Renal cortical epithelial cell (primary cell): ENCODE measurements at regions not wholly inside any gene's neighbourhood (a gene's known extent, or its start where the extent isn't known, plus 50 kb on each side); places are given as distances from the start of the nearest gene placed in this dataset.

Experiments used
- DNase-seq: peaks from one replicate; pipeline ENCODE4 v3.0.0-alpha.2; 2011; ENCODE audit warnings: low read depth

DNA sequence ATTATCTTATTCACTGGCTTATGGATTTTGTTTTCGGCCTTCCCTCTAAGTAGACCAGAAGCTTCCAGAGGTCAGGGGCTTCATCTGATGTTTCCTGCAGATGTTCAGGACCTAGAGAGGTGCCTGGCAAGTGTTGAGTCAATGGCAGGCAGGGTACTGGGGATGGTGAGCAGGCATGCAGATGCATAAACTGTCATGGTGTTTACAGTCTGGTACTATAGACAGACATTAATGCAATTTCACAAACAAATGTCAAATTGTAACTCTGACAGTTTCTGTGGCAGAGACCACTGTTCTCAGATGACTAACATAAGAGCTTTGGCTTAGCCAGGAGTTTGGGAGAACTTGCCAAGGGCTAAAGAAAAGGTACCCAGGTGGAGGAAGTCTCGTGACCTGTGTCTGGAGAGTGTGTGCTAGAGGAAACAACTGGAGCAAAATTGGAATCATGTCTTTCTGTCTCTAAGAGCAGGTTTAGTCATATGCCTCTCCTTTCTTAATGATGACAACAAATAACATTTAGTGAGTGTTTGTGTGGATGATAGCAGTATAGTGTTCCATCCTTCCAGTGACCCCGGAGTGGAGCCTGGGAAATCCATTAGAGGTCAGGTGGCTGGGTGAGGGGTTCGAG lies 53.7 kb upstream of the TRAK1 start:
- DNase-seq, result peak; percentile 67

- peak; percentile 99 for DNase-seq
Measured at GRCh38 chr3:42036483-42036823, 54.7 kb upstream of the TRAK1 start.

DNA sequence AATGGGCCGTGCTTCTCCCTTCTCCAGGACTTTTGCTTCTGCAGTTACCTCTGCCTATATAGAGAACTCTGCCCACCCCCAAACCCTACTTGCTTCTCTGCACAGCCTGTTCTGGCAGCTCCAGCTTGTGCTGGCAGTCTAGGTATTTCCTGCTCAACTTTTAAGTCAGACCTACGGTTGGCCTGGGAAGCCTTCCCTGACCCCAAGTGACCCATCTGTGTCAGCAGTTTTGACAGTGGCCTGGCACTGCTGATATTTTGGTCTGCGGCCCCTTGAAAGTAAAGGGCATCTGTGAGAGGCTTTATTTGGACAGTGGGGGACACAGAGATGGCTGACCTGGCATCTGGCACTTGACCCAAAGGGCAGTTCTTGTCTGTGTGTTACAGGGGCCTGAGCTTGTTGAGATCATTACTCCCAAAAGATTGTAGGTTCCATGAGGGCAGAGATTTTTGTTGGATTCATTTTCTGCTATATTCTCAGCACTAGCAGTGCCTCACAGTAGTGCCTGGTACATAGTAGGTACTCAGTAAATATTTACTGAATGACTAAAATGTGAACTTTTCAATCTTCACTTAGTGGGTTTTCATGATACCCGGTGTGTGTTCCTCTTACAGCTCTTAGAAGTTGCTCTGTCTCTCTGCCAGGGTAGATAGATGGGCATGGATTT lies 55.2 kb upstream of the TRAK1 start:
- no peak for DNase-seq

DNA sequence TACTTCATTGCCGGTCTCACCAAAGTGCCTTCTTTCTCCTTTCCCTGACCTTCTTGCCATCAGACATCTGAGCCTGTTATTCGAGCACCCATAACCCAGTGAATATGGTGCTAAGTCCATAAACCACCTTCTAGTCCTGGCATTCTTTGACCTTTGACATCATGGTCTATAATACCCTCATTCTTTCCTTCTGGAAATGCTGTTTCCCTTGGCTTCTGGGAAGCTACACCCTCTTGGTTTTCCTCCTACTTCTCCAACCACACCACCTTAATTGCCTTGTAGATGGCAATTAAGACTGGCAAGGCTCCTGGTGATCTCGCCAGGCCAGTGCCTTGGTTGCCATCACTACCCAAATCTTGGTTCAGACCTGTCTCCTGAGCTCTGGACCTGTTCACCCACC lies 56.1 kb upstream of the TRAK1 start:
- DNase-seq, result no peak

GRCh38 chr3:42033741-42034140 lies 57.4 kb upstream of the TRAK1 start:
- DNase-seq, result no peak

- peak; percentile 96 for DNase-seq
Measured at GRCh38 chr3:42032693-42033349, 58.3 kb upstream of the TRAK1 start.

DNA sequence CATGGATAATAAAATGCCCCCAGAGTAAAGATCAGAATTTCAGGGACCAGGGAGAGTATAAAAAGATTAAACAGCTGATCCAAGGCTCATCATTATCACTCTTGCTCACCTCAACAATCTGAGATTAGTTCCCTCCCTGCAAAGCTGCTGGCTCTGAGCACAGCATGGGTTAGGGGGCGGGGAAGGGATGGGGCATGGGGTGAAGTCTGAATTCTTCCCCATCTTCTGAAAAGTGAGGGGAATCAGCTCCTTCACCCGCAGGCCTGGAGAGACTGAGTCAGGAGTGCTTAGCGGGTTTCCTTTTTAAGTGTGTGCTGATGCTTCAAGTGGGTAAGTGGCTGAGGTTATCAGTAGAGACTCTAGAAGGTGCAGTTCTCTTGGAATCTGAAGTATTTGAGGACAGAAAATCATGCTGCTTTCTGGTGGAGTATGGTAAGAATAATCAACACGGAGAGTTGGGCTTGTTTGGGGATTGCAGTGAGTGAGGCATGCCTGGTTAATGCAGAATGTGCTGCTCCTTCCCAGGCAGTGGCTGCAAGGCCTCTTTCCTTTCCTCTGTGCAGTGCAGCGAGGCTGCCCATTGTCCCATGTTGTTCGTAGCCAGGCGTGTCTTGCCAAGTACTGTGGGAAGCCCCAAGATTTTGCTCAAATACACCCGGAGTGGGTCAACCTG lies 59.2 kb upstream of the TRAK1 start:
- peak; percentile 77 for DNase-seq

- no peak for DNase-seq
Measured at GRCh38 chr3:42028474-42028873, 62.7 kb upstream of the TRAK1 start.

- DNase-seq, result no peak
Measured at GRCh38 chr3:42027571-42027970, 63.6 kb upstream of the TRAK1 start.

DNA sequence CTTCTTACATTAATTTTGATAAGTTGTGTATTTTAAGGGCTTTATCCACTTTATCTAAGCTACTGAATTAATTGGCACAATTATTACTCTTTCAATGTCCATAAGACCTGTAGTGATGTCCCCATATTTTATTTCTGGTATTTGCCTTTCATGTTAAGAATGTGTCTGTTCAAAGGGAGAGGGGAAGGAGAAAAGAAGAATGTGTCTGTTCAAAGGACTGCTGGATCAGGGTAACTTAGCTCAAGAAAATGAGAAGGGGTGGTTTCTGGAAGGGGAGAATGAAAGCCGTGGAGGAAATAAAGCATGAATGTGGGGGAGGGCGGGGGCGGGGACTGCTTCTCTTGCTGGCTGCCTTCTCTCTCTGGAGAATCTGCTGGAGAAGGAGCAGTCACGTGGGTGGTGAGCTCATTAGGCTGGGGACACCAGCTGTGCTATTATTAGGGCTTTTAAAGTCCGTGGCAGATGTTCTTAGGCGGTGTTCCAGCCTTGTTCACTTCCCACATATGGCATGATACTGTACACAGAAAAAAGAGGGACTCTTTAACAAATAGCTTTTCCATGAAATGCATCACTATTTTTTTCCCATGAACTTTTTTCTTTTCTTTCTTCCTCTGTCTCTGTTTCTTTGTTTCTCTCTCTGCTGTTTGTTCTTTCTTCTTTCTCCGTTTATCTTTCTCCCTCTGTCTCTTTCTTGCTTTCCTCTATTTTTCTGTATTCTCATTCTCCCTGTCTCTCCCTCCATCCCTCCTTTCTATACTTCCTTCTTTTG lies 63.7 kb upstream of the ULK4 start:
- DNase-seq, result peak; percentile 89

DNA sequence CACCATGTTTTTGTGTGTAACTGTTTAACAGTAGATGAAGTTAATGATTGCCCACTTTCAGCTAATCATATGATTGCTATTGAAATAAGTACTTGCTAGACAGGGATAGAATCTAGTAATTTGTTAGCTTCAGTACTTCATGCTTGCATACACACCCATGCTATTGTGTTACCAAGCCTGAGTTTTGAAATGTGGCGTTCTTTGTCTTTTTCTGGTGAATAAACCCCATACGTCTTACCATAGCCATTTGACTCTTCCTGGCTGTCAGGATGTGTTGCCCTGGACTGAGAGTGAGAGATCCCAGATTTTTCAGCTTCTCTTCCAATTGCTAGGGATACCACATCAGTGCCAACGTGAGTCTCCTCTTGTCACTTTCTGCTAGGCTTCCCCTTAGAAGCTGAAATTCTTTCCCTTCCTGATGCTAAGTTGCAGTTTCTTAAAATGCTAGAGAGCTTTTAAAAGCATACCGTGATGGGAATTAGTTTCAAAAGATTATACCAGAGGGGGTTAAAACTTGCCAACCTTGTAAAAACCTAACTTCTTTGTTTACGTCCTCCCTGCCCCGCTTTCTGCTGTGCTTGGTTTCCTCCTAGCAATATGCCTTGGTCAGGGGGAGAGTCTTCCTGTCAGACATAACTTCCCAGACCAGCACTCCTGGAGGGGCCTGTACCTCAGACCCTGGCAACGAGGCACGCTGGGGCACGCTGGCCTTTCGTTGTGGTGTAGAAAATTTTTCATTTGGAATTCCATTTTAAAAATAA lies 62.9 kb upstream of the ULK4 start:
- DNase-seq, result peak; percentile 95

DNA sequence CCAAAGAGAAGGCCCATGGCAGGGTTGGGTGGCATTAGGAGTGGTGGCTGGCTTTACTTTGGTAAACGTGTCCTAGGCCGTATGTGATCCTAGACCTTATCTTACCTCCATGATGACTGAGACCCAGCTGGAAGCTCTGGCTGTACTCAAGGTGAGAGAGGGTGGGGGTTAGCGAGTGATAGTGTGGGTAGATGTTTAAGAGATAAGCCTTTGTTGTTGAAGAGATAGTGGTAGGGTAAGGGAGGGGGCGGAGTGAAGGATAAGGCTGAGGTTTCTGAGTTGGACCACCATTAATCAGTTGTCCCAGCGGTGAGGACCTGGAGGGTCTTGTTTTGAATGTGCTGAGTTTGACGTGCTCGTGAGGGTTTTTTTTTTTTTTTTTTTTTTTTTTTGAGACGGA lies 61.5 kb upstream of the ULK4 start:
- no peak for DNase-seq

GRCh38 chr3:42022355-42022754 lies 60.5 kb upstream of the ULK4 start:
- no peak for DNase-seq

DNA sequence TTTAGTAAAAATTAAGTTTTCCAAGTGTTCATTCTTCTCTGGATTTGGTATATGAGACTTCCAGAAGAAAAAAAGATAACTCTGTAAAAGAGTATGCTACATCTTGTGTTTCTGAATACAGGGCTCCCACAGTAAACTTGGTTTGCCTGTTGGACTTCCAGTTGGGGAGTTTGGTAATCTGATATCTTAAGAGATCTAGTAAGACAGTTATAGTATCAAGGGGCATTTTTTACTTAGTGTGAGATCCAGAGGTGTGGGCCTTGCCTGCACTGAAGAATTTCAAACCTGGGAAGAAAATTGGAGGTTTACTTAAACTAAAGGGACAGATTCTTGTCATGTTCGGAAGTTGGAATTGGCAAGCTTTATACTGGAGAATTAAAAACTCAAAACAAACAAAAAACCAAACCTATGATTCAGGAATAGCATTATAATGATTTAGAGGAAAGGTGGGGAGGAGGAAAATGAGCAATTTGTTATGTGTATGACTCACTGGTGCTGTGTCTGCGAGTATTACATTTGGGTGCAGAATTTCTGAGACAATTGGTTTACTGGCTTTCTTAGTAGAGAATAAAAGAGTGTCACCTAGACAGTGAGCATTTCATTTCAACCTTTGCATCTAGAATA lies 58.9 kb upstream of the ULK4 start:
- DNase-seq, result peak; percentile 91

DNA sequence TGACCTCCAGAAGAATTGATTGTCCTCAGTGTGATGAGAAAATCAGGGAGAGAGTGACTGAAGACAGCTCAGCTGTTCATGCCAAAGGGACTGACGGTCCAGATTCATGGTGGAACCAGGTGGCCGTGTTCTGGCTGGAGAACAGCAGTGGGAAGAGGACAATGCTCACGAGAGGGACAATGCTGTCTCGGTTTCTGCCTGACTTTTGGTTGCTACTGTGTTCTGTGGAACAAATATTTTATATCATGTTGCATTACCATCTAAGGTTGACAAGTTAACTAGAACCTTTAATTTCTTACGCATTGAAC lies 58.0 kb upstream of the ULK4 start:
- no peak for DNase-seq

- no peak for DNase-seq
Measured at GRCh38 chr3:42019144-42019952, 57.4 kb upstream of the ULK4 start.

DNA sequence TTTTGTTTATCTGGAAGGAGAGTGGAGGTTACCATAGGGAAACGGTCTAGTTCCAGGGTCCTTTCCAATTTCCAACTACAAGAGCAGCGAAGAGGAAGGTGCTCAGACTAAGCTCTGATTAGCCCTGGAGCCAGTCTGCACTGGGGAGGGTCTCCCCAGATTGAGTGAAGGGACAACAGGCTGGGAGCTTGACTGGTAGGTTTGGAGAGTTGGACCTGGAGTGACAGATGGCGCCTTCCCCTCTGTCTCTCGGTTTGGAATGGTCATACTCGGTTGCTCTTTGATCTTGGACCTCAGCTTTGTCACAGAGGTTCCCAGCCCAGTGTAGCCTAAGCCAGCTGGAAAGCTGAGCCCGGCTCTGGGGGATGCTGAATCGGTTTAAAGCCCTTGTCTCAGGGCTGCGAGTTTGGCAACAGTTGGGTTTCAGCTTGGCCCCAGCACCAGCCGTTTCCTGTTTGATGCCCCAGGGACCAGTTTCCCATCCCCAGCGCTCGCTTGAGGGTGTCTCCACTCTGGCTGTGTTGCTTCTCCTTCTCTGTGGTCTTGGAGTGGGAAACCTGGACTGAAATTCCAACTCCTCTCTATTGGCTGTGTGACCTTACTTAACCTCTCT lies 53.1 kb upstream of the ULK4 start:
- no peak for DNase-seq

- no peak for DNase-seq
Measured at GRCh38 chr3:42014458-42014920, 52.6 kb upstream of the ULK4 start.

DNA sequence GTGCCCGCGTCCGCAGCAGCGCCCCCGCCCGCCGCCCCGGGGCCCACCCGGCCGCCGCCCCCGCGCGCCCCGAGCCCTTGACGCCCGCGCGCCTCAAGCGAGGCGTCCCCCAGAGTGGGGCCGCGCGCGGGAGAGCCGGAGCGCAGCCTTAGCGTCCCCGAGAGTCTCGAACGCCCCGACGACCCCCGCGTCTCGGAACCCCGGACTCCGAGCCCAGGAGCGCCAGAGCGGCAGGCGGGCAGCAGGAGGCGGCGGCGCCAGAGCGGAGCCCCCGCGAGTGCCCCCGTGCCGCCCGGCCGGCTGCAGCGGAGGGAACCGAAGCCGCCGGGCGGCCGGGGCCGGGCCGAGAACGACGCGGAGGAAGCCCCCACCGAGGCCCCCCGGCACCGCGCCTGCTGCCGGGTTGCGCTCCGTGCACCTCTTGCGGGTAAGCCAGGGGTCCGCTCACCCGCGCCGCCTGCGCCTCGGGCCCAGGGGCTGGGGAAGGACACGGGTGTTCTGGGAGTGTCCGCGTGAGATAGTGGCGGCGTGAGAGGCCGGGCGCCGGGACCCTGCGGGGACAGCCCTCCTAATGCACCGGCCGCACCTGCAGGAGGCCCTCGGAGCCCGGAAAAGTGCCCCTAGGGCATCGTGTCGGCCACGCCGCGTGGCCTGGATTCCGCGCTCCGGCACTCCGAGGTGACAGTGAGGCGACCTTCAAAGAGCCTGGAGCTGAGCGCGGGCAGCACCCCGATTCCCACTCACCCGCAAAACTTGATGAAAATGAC lies 52.0 kb upstream of the ULK4 start:
- no peak for DNase-seq
